HFFc6 (cell line): ENCODE measurements at regions not wholly inside any gene's neighbourhood (a gene's known extent, or its start where the extent isn't known, plus 50 kb on each side); places are given as distances from the start of the nearest gene placed in this dataset.

Experiments used
- DNase-seq: peaks from one replicate; pipeline ENCODE4 v3.0.0-alpha.2; 2018
- H3K27ac Mint-ChIP-seq: 2 replicates; pipeline ENCODE4 v1.8.0; 2020; ENCODE audit warnings: mild to moderate bottlenecking, mixed read lengths
- H3K27me3 Mint-ChIP-seq: 2 replicates; pipeline ENCODE4 v1.8.0; 2021; ENCODE audit warnings: mild to moderate bottlenecking, moderate library complexity, mixed read lengths; ENCODE audit not compliant: insufficient read depth
- H3K36me3 Mint-ChIP-seq: 2 replicates; pipeline ENCODE4 v1.8.0; 2021; ENCODE audit warnings: low read depth, mixed read lengths
- H3K4me1 Mint-ChIP-seq: 2 replicates; pipeline ENCODE4 v1.8.0; 2020; ENCODE audit warnings: low read depth, mixed read lengths
- H3K4me3 Mint-ChIP-seq: 2 replicates; pipeline ENCODE4 v1.8.0; 2020; ENCODE audit warnings: mild to moderate bottlenecking, moderate library complexity, mixed read lengths
- H3K9me3 Mint-ChIP-seq: 2 replicates; pipeline ENCODE4 v1.8.0; 2020; ENCODE audit warnings: mild to moderate bottlenecking, mixed read lengths
- CTCF ChIP-seq: fragments of 200-600 bp; sonication (generic); IDR thresholded peaks from 2 replicates; pipeline ENCODE4 v1.5.0; 2021; ENCODE audit warnings: antibody characterized with exemption, mild to moderate bottlenecking

- Mint-ChIP-seq H3K4me3 (no peak overlapping the region), H3K27ac (no peak overlapping the region), H3K36me3 (no peaks in the 10 kb centered on the region), H3K9me3 (peaks cover 11% of the 10 kb centered on the region), H3K27me3 (no peaks in the 10 kb centered on the region), H3K4me1 (no peaks in the 10 kb centered on the region)
- no peak for DNase-seq
- TF ChIP-seq CTCF: no peak
Observed at GRCh38 chr11:82539669-82540068, 194.0 kb downstream of the FAM181B start.

GRCh38 chr11:82536706-82537105 lies 197.0 kb downstream of the FAM181B start:
- H3K4me3 Mint-ChIP-seq: no peak overlapping the region
- H3K36me3 Mint-ChIP-seq: no peaks in the 10 kb centered on the region
- peaks cover 6% of the 10 kb centered on the region; the same call in 1 of the 2 replicates for H3K9me3 Mint-ChIP-seq
- no peaks in the 10 kb centered on the region for H3K27me3 Mint-ChIP-seq
- no peak for DNase-seq
- no peaks in the 10 kb centered on the region for H3K4me1 Mint-ChIP-seq
- no peak overlapping the region for H3K27ac Mint-ChIP-seq
- no peak for TF ChIP-seq CTCF

- no peak for DNase-seq
- no peaks in the 10 kb centered on the region for H3K27me3 Mint-ChIP-seq
- no peak for TF ChIP-seq CTCF
- no peaks in the 10 kb centered on the region for H3K4me1 Mint-ChIP-seq
- H3K4me3 Mint-ChIP-seq: no peak overlapping the region
- H3K9me3 Mint-ChIP-seq: peaks cover 11% of the 10 kb centered on the region; the same call in 1 of the 2 replicates
- no peaks in the 10 kb centered on the region for H3K36me3 Mint-ChIP-seq
- no peak overlapping the region for H3K27ac Mint-ChIP-seq
Observed at GRCh38 chr11:82533628-82534327, 199.9 kb downstream of the FAM181B start.

GRCh38 chr11:82529936-82530335 lies 203.7 kb downstream of the FAM181B start:
- H3K9me3 Mint-ChIP-seq: peaks cover 18% of the 10 kb centered on the region
- no peaks in the 10 kb centered on the region for H3K36me3 Mint-ChIP-seq
- H3K4me1 Mint-ChIP-seq: no peaks in the 10 kb centered on the region
- no peak overlapping the region for H3K4me3 Mint-ChIP-seq
- DNase-seq: no peak
- TF ChIP-seq CTCF: no peak
- H3K27me3 Mint-ChIP-seq: no peaks in the 10 kb centered on the region; the same call in 1 of the 2 replicates
- no peak overlapping the region for H3K27ac Mint-ChIP-seq

- H3K4me1 Mint-ChIP-seq: no peaks in the 10 kb centered on the region
- DNase-seq: no peak
- H3K36me3 Mint-ChIP-seq: no peaks in the 10 kb centered on the region
- H3K27ac Mint-ChIP-seq: no peak overlapping the region
- no peak for TF ChIP-seq CTCF
- H3K4me3 Mint-ChIP-seq: no peak overlapping the region
- H3K9me3 Mint-ChIP-seq: peaks cover 38% of the 10 kb centered on the region
- no peaks in the 10 kb centered on the region; the same call in 1 of the 2 replicates for H3K27me3 Mint-ChIP-seq
Observed at GRCh38 chr11:82527081-82527584, 206.5 kb downstream of the FAM181B start.
